HG03442 (cell line): ENCODE measurements at regions not wholly inside any gene's neighbourhood (a gene's known extent, or its start where the extent isn't known, plus 50 kb on each side); places are given as distances from the start of the nearest gene placed in this dataset.

Experiments
- ATAC-seq: cut with Tn5 transposase; IDR thresholded peaks from one replicate; pipeline ENCODE4 v1.9.1; 2021; ENCODE audit warnings: mild to moderate bottlenecking, moderate library complexity; ENCODE audit not compliant: unreplicated experiment

- ATAC-seq = no peak
Measured at GRCh38 chr6:9957215-9957759, 457.6 kb downstream of the TFAP2A start.

DNA sequence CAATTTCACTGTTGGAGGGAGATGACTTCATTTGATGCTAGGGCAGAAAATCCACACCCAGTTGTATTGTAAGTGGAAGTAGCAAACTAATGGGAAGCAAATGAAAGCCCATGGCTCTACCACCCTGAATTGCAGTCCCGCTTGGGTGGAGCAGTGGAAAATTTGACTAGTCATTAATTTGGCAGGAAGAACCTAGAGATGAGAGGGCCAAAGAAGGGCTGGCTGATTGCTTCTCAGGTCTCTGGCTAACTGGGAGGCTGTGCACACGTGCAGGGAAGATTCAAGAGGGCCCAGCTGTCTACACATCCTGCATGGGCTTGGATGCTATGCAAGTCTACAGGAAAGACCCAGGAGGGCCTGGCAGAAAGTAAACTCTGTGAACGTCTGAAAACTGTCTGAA, 466.2 kb downstream of the TFAP2A start:
- no peak for ATAC-seq

DNA sequence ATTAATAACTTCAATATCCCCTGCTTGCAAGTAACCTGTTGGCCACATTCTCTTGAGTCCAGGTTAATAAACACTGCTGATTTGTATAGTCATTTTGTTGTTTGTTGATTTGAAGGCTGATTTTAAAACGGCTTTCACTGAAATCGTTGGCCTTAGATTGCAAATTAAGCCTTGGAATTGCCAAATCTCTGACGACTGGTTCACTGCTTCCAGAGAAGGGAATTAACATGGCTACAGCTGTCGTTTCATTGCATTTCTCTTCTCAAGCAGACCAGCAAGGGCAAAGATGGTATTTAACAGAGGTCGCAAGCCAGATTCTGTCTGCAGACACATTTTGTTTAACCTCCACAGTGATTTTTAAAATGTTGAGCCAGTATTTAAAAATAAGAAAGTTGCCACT, 470.9 kb downstream of the TFAP2A start:
- no peak for ATAC-seq

- ATAC-seq = no peak
Measured at GRCh38 chr6:9943026-9943425, 471.8 kb downstream of the TFAP2A start.

- no peak for ATAC-seq
Measured at GRCh38 chr6:9942131-9942530, 472.7 kb downstream of the TFAP2A start.

- no peak for ATAC-seq
Measured at GRCh38 chr6:9938801-9939200, 476.1 kb downstream of the TFAP2A start.

DNA sequence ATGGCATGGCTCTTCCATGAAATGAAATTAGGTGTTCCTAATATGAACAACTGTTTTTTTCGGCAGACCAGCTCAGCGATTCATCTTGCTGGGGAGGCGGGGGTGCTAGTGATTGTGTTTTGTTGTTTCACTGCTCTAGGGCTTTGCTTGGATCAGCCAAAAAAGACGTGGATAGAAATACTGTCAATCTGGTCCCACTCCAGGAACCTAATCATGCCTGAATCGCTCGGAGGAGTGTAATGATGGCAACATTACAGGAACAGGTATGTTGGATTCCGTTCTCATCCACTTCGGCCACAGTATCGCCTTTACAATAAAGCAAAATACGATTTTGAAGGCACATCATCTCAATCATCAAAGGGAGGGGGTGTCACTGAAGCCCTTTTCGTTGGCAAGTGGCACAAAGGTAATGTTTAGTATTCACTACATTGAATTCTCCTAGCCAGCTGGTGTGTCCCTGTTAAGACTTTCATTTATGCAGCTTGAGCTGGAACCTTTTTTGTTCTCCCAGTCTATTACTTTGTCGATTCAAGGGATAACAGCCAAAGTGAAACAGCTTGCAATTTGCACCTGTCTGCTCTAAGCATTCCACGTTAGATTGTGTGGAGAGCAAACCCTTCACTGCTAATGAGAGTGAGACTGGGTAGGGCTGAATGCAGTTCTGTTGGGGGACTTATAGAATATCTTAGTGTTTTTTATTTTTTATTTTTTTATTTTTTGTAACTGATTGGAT, 477.7 kb downstream of the TFAP2A start:
- ATAC-seq = no peak

DNA sequence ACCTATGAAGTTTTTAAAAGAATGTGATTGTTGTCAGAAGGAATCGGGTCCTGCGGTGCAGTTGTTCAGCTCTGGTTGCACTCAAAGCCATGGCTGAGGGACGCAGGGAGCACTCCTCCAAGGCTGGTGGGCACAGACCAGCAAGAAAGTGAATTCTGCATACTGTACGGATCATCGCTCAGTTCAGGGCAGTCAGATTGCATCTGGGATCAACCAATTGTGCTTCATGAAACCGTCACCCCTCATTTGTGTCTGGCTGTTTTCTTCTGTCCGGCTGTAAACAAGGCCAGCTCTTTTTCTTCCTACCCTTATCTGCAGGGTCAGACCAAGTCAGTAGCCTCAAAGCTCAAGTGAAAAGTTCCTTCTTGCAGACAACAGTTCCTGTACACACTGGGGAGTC, 478.3 kb downstream of the TFAP2A start:
- no peak for ATAC-seq

GRCh38 chr6:9933677-9934076, 481.2 kb downstream of the TFAP2A start:
- ATAC-seq = no peak

DNA sequence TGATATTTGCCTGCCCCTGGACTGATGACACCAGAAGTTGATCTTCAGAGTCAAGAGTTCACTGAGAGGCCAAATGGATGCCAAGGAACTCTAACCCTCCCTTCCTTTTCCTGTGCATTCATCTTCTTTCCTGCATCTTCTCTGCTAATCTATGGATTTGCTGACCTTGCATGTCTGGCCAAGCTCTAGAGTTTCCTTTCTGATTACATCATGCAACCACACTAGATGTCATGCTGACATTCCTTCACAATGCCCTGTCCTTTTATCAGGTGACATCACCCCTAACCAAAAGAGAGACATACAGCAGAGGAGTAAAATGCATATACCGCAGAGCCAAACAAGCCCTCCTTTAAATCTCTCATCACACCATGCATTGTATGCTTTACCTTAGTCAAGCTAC, 487.6 kb downstream of the TFAP2A start:
- no peak for ATAC-seq

DNA sequence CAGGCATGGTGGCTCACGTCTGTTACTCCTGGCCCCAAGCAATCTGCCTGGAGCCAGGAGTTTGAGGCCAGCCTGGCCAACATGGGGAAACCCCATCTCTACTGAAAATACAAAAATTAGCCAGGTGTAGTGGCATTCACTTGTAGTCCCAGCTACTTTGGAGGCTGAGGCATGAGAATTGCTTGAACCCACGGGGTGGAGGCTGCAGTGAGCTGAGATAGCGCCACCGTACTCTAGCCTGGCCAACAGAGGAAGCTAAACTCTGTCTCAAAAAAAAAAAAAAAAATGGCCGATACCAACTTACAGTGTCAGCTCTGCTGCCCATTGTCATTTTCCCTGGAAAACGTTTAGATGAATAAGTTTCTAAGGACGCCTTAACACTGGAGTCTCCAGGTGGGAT, 489.9 kb downstream of the TFAP2A start:
- no peak for ATAC-seq

DNA sequence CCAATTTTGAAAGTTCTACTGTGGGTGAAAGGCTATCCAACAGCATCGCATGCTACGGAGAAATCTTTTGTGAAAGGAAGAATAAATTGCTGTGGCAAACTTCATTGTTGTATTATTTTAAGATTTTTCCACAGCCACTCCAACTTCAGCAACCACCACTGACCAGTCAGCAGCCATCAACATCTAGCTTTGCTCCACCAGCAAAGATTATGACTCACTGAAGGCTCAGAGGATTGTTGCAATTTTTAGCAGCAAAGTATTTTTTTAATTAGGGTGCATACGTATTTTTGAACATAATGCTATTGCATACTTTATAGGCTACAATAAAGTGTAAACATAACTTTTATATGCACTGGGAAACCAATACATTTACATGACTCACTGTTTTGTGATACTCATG, 493.5 kb downstream of the TFAP2A start:
- no peak for ATAC-seq

DNA sequence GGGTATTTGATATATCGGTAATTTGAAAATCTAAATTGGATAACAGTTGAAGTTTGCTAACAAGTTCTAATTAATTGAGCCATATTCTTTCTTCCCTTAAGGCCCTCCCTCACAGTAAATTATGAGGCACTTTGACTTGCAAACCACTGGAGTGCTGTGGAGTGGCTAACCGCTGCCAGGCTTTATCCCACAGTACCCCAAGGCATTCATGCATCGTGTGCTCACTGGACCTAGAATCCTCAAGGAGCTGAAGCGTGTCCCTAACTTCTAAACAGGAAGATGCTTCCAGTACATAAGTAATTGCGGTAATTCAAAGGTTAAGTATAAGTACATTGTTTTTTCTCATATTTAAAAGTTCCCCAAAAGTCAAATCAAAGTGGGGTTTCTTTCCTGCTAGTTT, 499.9 kb downstream of the TFAP2A start:
- ATAC-seq = no peak

DNA sequence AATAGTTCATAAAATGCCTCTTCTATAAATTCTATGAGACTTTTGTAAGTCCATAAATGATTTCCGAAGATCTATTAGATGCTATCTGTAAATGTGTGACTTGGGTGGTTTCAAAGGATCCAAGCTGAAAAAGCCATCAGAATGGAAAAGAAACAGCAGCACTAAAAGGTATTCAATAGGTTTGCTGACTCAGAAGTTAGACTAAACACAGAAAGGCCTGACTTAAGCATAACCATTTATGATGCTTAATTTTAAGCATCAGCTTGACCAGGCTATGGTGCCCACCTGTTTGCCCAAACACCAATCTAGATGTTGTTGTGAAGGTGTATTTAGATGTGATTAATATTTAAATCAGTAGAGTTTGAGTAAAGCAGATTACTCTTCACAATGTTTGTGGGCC, 513.5 kb downstream of the TFAP2A start:
- no peak for ATAC-seq

DNA sequence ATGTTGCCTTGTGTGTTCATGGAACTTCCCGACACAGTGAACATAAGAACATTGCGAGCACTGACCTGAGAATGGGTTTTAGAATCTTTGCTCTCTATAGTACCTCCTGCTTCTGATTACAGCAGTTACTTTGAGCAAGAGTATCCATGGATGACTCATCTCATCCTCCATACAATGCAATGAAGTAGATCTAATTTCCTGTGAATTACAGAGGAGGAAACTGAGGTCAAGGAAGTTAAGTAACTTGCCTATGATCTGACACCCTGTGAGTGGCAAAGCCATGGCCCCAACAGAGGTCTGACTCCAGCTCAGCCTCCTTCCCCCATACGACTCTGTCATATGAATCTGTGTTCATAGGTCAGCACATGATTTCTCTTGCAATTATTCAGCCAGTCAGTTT, 518.1 kb downstream of the TFAP2A start:
- ATAC-seq = no peak

GRCh38 chr6:9890893-9891292, 524.0 kb downstream of the TFAP2A start:
- no peak for ATAC-seq

- no peak for ATAC-seq
Measured at GRCh38 chr6:9890469-9890868, 524.4 kb downstream of the TFAP2A start.

DNA sequence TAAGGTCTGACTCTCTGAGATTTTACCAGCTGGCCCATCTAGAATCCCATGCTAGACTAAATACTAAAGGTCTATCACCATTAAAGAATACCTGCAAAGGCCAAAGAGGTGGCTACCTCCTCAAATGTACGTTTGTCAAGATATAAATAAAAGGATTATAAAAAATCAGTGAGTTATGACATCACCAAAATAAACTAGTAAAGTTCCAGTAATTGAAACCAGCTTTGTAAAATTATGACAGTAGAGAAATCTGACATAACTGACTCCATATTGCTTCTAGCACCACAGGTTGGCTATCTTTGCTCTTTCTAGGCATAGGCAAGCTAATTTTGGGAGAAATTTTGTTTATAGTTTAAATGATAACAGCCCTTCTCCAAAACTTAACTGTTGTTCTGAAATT, 536.3 kb downstream of the TFAP2A start:
- no peak for ATAC-seq

DNA sequence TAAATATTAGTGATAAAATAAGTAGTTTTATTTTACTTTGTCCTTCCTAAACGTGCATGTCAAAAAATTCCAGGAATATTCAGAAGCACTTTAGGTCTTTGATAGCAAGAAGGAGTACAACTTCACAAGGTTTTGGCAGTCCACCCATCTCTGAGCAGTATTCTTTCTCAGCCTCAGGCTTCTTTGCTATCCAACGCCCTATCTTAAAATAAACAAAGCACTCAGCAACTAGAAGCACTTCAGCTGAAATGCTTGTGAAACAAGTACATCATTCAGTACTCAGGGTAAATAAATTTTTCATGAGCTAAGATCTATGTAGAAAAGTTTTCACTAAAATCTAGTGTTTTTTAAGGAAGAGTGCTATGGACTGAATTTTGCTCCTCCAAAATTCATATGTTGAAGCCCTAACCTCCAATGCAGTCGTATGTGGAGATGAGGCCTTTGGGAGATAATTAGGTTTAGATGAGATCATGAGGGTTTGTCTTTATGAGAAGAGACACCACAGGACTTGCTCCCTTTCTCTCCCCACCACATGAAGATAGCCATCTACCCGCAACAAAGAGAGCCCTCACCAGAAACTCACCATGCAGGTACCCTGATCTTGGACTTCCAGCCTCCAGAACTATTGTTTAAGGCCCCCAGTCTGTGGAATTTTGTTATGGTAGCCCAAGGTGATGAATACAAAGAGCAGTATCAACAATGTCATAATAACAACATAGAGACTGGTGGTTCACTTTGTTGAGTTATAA, 539.1 kb downstream of the TFAP2A start:
- ATAC-seq = no peak

DNA sequence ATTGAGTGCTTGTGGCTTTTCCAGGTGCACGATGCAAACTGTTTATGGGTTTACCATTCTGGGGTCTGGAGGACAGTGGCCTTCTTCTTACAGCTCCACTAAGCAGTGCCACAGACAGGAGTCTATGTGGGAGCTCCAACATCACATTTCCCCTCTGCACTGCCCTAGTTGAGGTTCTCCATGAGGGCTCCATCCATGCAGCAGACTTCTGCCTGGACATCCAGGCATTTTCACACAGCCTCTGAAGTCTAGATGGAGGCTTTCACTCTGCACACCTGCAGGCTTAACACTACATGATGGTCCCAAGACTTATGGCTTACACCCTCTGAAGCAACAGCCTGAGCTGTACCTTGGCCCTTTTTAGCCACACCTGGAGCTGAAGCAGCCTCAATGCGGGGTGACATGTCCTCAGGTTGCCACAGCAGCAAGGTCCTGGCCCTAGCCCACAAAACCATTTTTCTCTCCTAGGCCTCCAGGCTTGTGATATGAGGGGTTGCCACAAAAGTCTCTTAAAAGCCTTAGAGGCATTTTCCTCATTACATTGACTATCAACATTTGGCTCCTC, 552.2 kb downstream of the TFAP2A start:
- no peak for ATAC-seq

DNA sequence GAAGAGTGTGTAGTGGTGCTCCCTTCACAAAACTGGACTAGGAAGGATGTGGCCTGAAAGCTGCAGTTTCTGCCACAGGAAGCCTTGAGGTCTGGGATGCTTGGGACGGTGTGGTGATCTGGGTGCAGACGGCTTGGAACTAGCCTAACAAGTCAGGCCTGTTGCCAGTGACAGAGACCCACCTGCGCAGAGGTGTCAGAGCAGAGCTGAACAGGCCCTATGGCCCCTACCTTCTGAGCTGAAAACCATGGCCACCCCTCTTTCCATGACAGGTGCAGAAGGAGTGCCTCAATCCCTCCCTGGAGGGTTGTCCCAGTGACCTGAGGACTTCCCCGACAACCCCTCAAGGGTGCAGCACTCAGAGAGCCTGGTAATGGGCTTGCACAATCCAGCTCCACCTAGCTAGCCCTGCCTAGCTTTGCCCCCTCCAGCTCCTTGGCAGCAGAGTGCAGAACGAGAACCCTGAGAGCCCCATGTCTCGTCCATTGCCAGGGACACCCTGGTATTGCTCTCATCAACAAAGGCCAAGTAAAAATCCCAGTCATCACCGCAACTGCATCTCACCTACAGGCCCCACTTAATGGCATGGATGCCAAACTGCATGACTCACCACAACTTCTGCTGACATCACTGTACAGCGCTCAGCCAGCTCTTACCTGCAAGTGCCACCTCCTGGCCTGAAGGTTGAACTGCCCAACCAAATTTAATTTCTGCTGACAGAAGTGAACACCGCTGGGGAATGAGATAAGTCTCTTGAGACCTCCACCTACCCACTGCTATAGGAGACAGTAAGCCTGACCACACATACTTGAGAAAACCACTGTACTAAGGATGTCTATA, 563.1 kb downstream of the TFAP2A start:
- ATAC-seq = no peak
